ENCODE measurements at regions not wholly inside any gene's neighbourhood (a gene's known extent, or its start where the extent isn't known, plus 50 kb on each side); places are given as distances from the start of the nearest gene placed in this dataset.

- H3K4me1 ChIP-seq (ENCODE audit: insufficient read depth, low read length), result peaks cover 14% of the 10 kb centered on the region
- H3K9ac ChIP-seq (ENCODE audit: insufficient read depth, low read depth, low read length), result no peak overlapping the region
- peak; percentile 58 for DNase-seq (ENCODE audit: low spot score)
- intact Hi-C loops (cut with micrococcal nuclease; ENCODE audit: unreplicated experiment), result no loop called here
- 11% methylated on average over 17 of the region's 17 CpGs for WGBS (ENCODE audit: low lambda C conversion rate)
- no peak for FAIRE-seq
- no peaks in the 10 kb centered on the region for H4K20me1 ChIP-seq (ENCODE audit: insufficient read depth, low read length)
- no peaks in the 10 kb centered on the region for H3K36me3 ChIP-seq (replicated peaks in 1 of 2; ENCODE audit: control insufficient read depth in 1 of 2, insufficient read depth in 2 of 2, low read length in 2 of 2)
- no TSS peak for BruUV-seq (replicated peaks)
- H3K4me2 ChIP-seq (ENCODE audit: low read depth, low read length), result peak overlapping the region; percentile 37
- H3K27me3 ChIP-seq (ENCODE audit: control insufficient read depth in 1 of 2, insufficient read depth in 2 of 2, low read length in 2 of 2), result peaks cover 0 to 25% of the 10 kb centered on the region in 2 experiments; a peak in 3 of 5 replicates
- ATAC-seq, result peak; percentile 70
- H2AFZ ChIP-seq (ENCODE audit: low read length), result no peak overlapping the region
- H3K9me3 ChIP-seq (ENCODE audit: low read length), result no peaks in the 10 kb centered on the region
- ChIA-PET CTCF (ENCODE audit: low intra/inter-chr PET ratio, low total read pairs) (no interaction called here), POLR2A (no interaction called here)
- in situ Hi-C loops (cut with HindIII; ENCODE audit: extremely low pct_ligation_motif_present, low pct_unique_long_range_greater_than_20kb), result loop anchor here (25.0 kb wide), 1 partner anchor 1555 kb away; no protein-coding TSS in a partner anchor
- H3K79me2 ChIP-seq (ENCODE audit: insufficient read depth, low read length), result no peaks in the 10 kb centered on the region
- H3K27ac ChIP-seq (ENCODE audit: extremely low read length, insufficient read depth, low read length), result no peak overlapping the region
- no peak overlapping the region for H3K4me3 ChIP-seq (replicated peaks in 1 of 3; ENCODE audit: insufficient read depth in 1 of 3, low read depth in 2 of 3, low read length in 3 of 3)
- TF ChIP-seq SKIL (CRISPR knock-in tag; IDR thresholded peaks at IDR 0.05; ENCODE audit: borderline replicate concordance) (no peak), ZNF12 (CRISPR knock-in tag; IDR thresholded peaks at IDR 0.05) (0 out of 2 replicates have a peak, but pooled peaks have one; percentile 49), ETV6 (CRISPR knock-in tag; conservative IDR thresholded peaks at IDR 0.05) (no peak), SRSF1 (optimal IDR thresholded peaks at IDR 0.05; ENCODE audit: low read depth, low read length) (no peak), MTA1 (CRISPR knock-in tag; IDR thresholded peaks at IDR 0.05; ENCODE audit: borderline replicate concordance) (0 out of 2 replicates have a peak, but pooled peaks have one; percentile 24), ZNF670 (CRISPR knock-in tag; IDR thresholded peaks at IDR 0.05; ENCODE audit: borderline replicate concordance) (no peak), SALL1 (CRISPR knock-in tag; IDR thresholded peaks at IDR 0.05) (peak; percentile 35; the same call in 1 of the 2 replicates), ZMYM4 (CRISPR knock-in tag; IDR thresholded peaks at IDR 0.05) (peak; percentile 53; the same call in 1 of the 2 replicates), ZNF557 (CRISPR knock-in tag; IDR thresholded peaks at IDR 0.05) (no peak), SETDB1 (CRISPR knock-in tag; IDR thresholded peaks at IDR 0.05; ENCODE audit: borderline replicate concordance) (no peak), HNF4G (IDR thresholded peaks at IDR 0.05; ENCODE audit: borderline replicate concordance, low read depth, low read length) (peak; percentile 56; the same call in 1 of the 2 replicates), HNF4G (CRISPR knock-in tag; IDR thresholded peaks at IDR 0.05; ENCODE audit: borderline replicate concordance, low read depth) (0 out of 2 replicates have a peak, but pooled peaks have one; percentile 20), HMG20A (CRISPR knock-in tag; IDR thresholded peaks at IDR 0.05; ENCODE audit: borderline replicate concordance) (0 out of 2 replicates have a peak, but pooled peaks have one; percentile 39), SNAPC2 (CRISPR knock-in tag; IDR thresholded peaks at IDR 0.05) (no peak), IKZF1 (IDR thresholded peaks at IDR 0.05) (no peak), GATAD2A (CRISPR knock-in tag; IDR thresholded peaks at IDR 0.05) (0 out of 2 replicates have a peak, but pooled peaks have one; percentile 34), ZNF629 (CRISPR knock-in tag; conservative IDR thresholded peaks at IDR 0.05) (no peak), NCOA2 (CRISPR knock-in tag; IDR thresholded peaks at IDR 0.05) (peak; percentile 36; the same call in 1 of the 2 replicates), PATZ1 (CRISPR knock-in tag; IDR thresholded peaks at IDR 0.05) (0 out of 2 replicates have a peak, but pooled peaks have one; percentile 20)
- TF ChIP-seq, protein P1, sequence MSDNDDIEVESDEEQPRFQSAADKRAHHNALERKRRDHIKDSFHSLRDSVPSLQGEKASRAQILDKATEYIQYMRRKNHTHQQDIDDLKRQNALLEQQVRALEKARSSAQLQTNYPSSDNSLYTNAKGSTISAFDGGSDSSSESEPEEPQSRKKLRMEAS (IDR thresholded peaks at IDR 0.05), result 0 out of 2 replicates have a peak, but pooled peaks have one; percentile 34
- TF ChIP-seq, protein P2, sequence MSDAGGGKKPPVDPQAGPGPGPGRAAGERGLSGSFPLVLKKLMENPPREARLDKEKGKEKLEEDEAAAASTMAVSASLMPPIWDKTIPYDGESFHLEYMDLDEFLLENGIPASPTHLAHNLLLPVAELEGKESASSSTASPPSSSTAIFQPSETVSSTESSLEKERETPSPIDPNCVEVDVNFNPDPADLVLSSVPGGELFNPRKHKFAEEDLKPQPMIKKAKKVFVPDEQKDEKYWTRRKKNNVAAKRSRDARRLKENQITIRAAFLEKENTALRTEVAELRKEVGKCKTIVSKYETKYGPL (CRISPR knock-in tag; IDR thresholded peaks at IDR 0.05), result 0 out of 2 replicates have a peak, but pooled peaks have one; percentile 37
Observed at GRCh38 chr2:205892665-205893259, 193.2 kb downstream of the INO80D start.

Measured in HepG2 (cell line).